HG02870 (cell line): ENCODE measurements at regions not wholly inside any gene's neighbourhood (a gene's known extent, or its start where the extent isn't known, plus 50 kb on each side); places are given as distances from the start of the nearest gene placed in this dataset.

ENCODE experiments used
- ATAC-seq: cut with Tn5 transposase; IDR thresholded peaks from one replicate; pipeline ENCODE4 v1.9.1; 2021; ENCODE audit warnings: mild to moderate bottlenecking, moderate library complexity; ENCODE audit not compliant: unreplicated experiment

- no peak for ATAC-seq
These were observed 173.8 kb downstream of the ACTL7B start for GRCh38 chr9:108681851-108682590.

DNA sequence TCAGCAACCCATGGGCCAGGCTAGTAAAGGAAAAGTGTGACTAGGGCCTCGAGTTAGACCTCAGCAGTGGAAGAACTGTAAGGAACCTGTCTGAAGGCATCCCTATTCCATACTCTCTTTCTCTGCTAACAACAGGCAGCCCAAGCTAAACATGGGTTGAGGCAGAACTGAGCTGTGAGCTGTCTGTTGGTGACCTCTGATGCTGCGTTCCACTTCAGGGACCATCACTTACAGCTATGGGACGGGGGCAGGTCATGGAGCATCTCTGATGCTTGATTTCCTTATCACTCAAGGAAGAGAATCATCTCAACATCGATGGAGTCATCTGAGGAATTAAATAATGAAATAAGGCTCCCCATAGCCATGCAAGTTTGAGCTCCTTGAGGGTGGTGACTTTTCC is 174.8 kb downstream of the ACTL7B start:
- no peak for ATAC-seq

DNA sequence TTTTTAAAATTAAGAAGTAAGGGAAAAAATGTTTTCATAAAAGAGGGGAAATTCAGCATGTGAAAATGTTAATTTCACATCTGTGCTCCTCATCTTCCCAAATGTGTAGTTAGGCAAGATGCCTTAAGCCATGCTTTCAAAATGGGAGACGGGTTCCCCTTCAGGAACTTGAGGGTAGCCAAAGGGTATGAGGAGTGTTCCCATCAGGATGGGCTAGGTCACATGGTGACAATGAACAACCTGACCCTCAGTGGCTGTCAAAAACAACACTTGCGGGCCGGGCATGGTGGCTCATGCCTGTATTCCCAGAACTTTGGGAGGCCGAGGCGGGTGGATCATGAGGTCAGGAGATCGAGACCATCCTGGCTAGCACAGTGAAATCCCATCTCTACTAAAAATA is 178.0 kb downstream of the ACTL7B start:
- no peak for ATAC-seq

DNA sequence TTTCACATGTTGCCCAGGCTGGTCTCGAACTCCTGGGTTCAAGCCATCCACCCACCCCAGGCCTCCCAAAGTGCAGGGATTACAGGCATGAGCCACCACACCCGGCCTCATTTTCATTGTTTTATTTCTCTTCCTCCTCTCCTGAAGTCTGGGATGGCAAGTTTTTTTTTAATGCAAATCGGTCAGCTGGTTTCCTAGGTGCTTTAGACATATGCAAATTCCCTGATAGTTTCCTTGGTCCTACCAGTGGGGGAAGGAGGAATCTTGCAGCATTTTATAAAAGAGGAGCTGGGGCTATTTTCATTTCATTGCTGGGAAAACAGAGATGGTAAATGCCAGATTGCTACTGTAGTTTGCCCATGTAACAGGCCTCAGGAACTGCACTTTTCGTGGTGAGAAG is 179.4 kb downstream of the ACTL7B start:
- no peak for ATAC-seq

DNA sequence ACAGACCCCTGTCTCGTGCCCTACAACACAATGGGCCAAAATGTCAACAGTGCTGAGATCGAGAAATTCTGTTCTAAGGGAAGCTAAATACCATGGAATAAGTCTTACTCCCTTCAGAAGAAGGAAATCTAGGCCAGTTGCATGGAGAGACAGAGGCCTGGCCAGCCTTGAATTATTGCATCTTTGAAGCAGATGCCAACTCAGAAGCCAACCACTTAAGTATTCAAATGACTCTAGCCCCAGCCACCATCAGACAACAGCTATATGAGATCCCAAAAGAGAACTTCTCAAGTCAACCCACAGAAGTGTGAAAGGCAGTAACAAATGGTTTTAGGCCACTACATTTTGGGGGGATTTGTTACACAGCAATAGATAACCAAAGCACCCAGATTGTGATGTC is 180.1 kb downstream of the ACTL7B start:
- ATAC-seq: no peak

- ATAC-seq: no peak
These were observed 180.8 kb downstream of the ACTL7B start for GRCh38 chr9:108674766-108675530.

DNA sequence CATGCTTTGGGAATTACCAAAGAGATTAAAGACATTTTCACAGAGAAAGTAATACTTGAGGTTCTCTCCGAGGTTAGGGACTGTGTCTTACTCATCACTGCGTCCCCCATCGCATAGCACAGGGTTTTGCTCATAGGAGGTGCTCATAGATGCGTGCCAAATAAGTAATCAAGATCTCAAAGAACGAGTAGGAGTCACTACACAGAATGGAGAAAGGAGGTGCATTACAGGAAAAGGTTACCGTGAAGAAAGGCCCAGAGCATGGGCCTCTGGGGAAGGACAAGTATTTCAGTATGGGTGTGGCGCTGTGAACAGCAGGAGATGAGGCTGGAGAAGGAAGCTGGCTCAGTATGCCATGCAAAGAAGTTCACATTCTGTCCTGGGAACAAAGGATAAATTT is 182.4 kb downstream of the ACTL7B start:
- no peak for ATAC-seq

DNA sequence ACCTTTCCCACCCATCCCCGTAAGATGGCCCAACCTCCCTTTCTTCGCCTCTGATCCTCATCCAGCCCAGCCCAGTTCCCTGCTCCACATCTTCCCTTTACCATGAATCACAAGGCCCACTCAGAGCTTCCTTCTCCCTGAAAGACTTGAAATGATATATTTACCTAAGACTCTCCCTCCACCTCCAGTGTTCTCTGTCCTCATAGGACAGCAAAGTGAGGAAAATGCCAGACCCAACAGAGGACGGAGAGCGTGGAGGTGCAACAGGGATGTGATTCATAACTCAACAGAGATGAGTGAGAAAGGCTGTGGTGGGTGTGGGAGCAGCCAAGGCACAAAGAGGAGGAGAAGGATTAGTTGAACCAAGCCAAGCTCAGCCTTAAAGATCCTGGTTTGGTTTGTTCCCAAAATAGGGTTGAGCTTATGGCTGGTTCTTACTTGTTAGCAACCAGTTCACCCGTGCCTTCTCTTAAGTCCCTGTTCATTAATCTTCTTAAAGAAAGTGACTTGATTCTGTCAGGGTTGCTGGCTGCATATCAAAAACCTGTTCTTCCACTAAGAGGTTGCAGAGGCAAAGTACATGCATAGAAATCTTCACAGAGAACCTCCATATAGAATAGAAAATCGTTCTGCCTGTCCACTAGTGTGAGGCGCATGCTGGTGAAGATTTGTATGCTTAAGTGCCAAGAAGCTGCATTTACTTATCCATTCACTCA is 183.2 kb downstream of the ACTL7B start:
- no peak for ATAC-seq

GRCh38 chr9:108671794-108672193 is 184.0 kb downstream of the ACTL7B start:
- no peak for ATAC-seq

DNA sequence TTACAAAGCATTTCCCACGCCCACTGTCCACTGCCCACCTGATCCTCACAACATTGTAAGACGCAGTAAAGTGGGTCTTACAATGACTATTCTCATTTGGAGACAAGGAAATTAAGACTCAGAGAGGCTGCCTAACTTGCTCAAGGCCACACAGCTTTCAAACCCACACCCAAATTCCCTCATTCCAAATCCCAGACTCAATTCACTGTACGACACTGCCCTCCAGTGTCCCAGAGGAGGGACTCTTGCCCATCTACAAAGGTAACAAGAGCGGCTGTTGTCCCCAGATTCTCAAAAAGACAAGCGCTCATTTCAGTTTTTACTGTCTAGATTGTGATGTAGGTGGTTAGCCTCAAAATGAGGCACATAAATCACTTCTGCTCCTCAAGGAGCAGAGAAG is 184.6 kb downstream of the ACTL7B start:
- ATAC-seq: no peak

- ATAC-seq: no peak
These were observed 186.8 kb downstream of the ACTL7B start for GRCh38 chr9:108668938-108669335.

GRCh38 chr9:108668191-108668937 is 187.4 kb downstream of the ACTL7B start:
- ATAC-seq: no peak

DNA sequence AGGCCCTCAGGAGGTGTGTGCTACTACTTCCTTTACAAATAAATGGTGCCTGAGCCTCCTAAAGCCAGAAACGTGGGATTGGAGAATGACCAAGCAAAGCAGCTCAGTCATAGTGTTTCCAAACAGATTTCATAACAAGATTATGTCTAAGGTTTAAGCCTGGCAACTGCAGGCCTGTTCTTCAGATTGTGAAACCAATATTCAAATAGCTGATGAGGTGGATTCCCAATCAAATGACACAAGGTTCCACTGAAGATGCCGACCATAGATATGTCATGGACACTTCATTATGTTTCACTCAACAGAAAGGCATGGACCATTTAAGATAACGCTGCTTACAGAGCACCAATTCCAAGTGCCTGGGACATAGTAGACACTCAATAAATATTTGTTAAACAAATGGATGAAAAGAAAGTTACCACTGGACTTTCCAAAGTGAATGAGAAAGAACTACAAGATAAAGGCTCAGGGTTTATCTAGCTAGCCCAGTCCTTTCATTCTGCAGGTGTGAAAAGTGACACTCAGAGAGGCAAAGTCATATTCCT is 189.5 kb downstream of the ACTL7B start:
- no peak for ATAC-seq

DNA sequence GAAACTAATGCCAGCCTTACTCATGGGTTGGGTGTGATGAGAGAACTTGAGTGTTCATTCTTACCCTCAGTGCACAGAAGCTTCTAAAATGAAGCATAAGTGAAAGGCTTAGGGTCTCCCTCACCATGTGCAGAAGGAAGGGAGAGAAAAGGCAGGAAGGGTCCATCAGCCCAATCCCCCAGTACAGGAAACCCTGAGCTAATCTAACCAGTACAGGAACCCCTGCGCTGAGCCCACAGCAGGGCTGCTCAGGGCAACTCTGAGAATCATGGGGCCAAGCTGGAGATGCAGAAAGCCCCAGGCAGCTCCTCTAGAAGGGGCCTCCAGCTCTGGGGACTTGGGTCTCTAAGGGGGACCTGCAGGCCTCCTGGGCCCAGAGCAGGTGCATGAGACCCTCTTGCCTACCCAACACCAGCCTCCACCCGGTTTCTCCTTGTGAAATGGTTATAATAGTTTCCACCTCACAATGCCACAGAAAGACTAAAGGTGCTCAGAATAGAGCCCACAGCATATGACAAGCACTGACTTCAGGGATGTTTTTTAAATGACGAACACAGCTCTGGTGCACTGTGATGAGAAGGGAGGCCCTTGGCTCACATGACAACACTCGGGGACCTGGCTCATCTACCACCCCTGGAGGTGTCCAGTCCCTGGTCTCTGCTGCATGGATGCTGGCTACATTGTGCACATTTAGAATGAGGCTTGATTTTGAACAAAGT is 190.1 kb downstream of the ACTL7B start:
- ATAC-seq: no peak

- no peak for ATAC-seq
These were observed 191.2 kb downstream of the ACTL7B start for GRCh38 chr9:108664309-108665255.

GRCh38 chr9:108663422-108663821 is 192.4 kb downstream of the ACTL7B start:
- ATAC-seq: no peak

DNA sequence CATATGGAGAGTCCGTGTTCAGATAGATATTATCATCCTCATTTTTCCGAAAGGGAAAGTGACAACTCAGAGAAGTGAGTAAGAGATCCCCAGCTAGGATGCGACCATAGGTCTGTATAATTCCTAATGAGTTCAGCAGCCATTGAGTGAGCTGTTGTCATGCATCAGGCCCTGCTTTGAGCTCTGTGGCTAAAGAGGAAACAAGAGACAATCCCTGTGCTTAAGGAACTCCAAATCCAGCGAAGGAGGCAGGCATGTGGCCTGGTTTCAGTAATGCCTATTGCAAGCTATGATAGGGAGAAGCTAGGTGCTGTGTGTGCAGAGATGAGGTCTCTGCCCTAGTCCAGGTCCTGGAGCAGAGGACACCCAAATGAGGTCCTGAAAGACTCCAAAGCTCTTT is 192.8 kb downstream of the ACTL7B start:
- ATAC-seq: no peak

- no peak for ATAC-seq
These were observed 193.5 kb downstream of the ACTL7B start for GRCh38 chr9:108662091-108662875.
